GM11168 (cell line): ENCODE measurements at regions not wholly inside any gene's neighbourhood (a gene's known extent, or its start where the extent isn't known, plus 50 kb on each side); places are given as distances from the start of the nearest gene placed in this dataset.
"Not testable (repeated sequence)": the region's sequence is repeated elsewhere in the genome, so short reads cannot be mapped to it uniquely, and the experiment has no call there.

Source experiments
- in situ Hi-C: fragments of 300-500 bp; cut with MboI; formaldehyde crosslinking; loops from one replicate; pipeline ENCODE4 v1.12.0; 2022; ENCODE audit warnings: low sequenced_read_pairs; ENCODE audit not compliant: unreplicated experiment

DNA sequence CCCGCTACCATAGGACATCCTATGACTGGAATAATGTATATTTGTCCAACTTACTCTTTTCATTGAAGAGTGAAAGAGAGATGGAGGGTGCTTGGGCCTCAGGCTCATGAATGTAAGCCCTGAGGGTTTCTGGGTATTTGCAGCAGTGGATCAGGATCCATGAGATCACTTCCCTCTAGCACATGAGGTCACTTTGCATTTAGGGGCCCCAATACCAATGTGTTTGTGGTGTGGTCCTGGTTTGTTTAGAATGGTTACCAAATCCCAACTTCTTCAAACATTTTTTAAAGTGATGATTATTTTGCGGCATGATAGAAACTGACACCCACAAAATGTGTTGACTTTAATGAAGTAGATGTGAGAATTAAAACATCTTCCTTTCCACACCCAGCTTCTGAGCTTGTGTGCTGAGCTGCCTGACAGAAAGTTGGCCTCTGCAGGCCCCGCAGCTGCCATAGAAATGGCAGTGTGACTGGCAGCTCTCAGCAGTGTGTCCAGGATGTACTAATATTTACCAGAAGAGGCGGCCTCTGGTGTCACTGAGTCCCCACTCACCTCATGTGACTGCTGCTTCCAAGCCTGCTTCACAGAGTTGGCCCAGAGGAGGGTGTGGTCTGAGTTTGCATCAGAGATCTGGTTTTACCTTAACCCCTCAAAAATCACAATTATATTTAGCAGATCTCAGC lies 447.6 kb upstream of the NPVF start:
- in situ Hi-C loops: no loop called here

- in situ Hi-C loops: no loop called here
Measured at GRCh38 chr7:25677595-25677994, 449.3 kb upstream of the NPVF start.

- in situ Hi-C loops: no loop called here
Measured at GRCh38 chr7:25678215-25678614, 449.9 kb upstream of the NPVF start.

DNA sequence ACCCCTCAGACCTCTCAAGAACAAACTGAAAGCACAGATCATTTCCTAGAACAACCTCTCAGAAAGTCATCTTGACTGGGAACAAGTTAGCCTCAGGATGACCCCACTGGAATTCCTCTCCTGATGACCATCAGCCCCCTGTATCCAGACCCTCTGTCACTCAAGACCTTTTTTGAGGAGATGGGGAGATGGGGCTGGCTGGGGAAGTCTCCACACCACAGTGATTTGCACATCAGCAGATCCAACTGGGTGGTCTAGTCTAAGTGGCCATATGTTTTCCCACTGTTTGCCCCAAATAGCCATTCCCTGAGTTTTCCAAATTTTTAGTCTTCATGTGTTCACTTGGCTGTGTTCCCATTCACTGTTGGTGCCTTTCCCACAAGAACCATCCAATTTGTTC lies 452.4 kb upstream of the NPVF start:
- in situ Hi-C loops: no loop called here

GRCh38 chr7:25684360-25684759 lies 456.1 kb upstream of the NPVF start:
- in situ Hi-C loops: no loop called here

- in situ Hi-C loops: no loop called here
Measured at GRCh38 chr7:25686493-25686892, 458.2 kb upstream of the NPVF start.

DNA sequence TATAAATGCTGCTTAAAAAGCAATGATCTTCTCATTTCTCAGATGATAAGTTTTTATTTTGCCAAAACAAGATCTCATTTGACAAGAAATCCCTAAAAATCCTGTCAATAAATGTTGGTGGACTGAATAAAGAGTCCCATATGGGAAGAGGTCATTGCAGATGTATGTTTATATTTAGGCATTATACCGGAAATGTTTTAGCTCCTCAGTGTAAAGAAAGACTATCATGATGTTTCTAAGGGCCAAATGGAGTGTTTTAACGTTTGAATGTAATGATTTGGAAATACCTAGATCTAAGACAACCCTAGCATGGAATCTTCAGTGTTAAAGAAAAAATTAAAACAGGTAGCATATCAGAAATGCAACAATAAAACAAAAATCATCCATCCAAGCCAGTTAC lies 457.8 kb upstream of the NFE2L3 start:
- in situ Hi-C loops: no loop called here

DNA sequence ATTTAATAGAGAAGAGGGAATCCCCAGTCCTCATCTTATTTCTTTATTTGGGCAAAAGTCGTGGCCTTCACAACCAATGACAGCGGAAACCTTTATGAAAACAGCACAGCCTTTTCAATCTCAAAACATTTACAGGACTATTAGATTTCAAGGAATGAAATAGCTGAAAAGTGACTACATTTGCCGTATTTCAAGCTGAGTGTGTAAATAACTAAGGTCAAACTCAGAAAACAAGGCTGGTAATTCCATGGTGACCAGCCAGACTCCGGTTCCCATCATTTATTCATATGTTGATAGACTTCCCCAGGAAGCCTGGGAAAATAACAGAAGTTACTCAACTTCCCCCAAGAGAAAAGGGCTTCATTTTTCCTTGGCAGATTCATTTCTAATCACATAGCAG lies 457.3 kb upstream of the NFE2L3 start:
- in situ Hi-C loops: no loop called here

GRCh38 chr7:25696571-25696970 lies 455.4 kb upstream of the NFE2L3 start:
- in situ Hi-C loops: no loop called here

DNA sequence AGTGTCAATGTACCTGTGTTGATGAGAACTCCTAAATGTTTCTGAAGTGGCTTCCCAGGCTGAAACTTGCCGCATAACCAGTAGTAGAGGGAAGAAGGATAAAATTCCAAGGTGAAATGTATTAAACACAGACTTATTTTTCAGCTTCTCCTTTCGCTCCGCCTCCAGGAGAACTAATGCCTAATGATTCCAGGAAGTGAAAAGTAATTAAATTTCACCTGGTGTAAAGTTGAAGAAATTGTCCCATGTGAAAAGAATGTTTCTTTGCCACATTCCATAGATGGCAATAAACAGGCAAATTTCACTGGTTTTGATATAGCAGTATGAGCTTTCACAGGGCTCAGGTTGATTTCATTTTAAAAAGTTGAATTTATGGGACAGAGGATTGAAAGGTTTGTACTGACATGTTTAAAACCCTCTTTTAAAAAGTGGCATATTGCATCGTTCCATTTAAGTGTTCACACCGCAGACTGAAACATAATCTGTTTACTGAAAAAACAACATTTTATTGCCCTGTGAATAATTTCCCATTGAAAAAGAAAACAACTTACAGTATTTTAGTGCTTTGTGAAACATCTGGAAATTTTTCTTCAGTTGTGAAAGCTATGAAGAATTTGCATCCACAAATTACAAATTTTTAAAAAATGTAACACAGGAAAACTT lies 453.4 kb upstream of the NFE2L3 start:
- in situ Hi-C loops: no loop called here

DNA sequence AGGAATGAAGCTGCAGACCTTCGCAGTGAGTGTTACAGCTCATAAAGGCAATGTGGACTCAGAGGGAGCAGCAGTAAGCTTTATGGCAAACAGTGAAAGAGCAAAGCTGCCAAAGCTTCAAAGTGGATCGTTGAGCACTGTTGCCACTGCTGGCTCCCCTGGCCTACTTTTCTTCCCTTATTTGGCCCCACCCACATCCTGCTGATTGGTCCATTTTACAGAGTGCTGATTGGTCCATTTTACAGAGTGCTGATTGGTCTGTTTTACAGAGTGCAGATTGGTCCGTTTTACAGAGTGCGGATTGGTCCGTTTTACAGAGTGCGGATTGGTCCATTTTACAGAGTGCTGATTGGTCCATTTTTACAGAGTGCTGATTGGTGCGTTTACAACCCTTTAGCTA lies 451.9 kb upstream of the NFE2L3 start:
- in situ Hi-C loops: not testable (repeated sequence)

DNA sequence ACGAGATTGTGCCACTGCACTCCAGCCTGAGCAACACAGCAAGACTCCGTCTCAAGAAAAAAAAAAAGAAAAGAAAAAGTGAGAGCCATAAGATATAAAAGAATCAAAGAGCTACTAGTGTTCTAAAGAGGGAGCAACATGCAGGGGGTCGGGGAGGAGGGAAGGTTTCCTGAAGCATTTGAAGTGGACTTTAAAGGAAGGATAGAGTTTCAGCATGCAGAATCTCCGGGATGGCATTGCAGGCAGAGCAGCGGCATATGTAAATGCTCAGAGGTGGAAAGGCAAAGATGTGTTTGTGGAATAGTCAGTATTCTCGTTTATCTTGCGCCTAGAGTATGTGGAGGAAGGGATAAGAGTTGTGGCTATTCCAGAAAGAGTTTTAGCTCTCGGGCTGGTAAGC lies 447.6 kb upstream of the NFE2L3 start:
- in situ Hi-C loops: no loop called here

DNA sequence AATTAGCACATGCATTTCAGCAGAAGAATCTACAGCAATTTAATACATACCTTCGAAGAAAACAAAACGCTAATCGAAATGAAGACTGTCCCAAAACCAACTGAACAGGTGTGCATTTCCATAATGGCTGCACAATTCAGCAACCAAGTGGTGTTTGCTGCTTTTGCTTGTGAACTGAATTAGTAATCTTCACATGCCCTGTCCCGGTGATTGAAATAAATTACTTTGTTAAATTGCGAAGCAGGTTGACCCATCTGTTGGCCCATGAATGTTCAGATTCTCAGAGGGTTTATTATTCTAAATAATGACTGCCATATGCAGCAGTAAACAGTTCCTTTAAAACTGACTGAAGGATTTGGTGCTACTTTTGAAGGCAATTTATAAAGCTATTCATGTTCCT lies 445.2 kb upstream of the NFE2L3 start:
- in situ Hi-C loops: no loop called here

DNA sequence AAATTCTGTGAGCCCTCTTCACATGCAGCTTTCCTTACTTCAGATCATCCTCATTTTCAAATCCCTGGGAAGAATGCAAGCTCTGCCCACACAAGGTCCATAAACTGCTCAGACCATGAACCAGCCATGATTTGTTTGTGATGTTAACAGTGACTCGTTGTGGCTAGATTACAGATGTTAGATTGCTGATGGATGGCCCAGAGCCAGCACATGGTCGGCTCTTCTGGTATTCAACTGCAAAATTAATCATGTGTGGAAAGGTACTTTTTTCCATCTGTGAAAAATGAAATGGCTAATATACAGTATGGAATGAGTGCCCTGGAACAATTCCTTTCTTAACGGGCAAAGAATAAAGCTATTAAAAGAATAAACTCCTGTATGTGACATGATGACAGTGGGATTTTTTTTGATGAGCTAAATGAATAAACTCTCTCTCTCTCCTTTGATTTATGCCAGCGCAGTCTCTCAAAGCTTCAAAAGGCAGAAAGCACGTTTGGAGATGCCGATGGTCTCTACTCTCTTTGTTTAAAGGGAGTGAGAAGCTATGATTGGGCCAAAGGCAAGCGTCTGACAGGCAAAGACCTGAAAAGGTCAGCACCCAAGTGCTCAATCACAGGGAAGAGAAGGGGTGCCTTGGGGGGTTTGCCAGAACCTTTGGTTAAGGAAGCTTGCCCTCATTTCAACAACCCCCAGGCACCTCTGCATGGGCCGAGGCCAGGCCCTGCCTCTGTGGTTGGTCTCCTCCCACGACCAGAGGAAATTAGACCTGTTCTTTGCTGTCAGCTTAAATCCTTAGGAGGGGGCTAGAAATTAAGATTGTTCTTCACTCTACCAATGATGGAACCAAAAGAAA lies 444.0 kb upstream of the NFE2L3 start:
- in situ Hi-C loops: no loop called here

GRCh38 chr7:25710959-25711358 lies 441.0 kb upstream of the NFE2L3 start:
- in situ Hi-C loops: no loop called here

- in situ Hi-C loops: no loop called here
Measured at GRCh38 chr7:25711940-25712339, 440.1 kb upstream of the NFE2L3 start.

DNA sequence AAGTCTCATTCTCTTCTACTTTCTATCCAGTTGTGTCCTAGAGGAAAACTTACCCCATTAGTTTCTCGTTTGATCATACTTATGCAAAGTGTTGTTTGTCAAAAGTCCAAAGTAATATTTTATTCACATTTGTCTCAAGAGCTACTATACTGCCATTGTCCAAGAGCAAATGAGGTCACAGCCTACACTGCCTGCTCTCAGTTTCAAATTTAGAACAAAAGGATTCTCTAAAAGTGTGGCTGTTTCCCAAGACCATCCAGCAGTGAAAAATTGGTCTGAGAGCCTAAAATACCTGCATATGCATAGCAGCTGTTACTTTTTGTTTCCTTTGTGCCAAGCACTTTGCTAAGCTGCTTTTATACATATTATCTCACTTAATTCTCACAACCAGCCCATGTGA lies 439.5 kb upstream of the NFE2L3 start:
- in situ Hi-C loops: no loop called here

- in situ Hi-C loops: no loop called here
Measured at GRCh38 chr7:25714013-25714412, 438.0 kb upstream of the NFE2L3 start.

DNA sequence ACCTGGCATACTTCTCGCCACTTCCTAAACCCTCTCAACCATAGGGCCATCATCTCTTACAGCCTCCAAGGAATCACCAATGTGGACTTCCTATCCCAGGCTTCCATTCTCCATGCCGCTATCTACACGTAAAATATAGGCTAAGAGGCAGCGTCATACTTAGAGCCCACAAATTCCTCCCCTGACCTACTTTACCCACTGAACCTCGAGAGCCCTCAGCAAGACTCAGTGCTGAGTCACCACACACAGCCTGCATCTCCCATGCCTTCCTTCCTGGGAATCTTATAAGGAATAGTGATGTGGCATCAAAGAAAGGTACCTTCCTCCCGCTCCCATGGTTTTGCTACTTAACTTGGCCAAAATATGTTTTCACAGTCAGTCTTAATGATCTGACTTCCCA lies 435.6 kb upstream of the NFE2L3 start:
- in situ Hi-C loops: no loop called here

DNA sequence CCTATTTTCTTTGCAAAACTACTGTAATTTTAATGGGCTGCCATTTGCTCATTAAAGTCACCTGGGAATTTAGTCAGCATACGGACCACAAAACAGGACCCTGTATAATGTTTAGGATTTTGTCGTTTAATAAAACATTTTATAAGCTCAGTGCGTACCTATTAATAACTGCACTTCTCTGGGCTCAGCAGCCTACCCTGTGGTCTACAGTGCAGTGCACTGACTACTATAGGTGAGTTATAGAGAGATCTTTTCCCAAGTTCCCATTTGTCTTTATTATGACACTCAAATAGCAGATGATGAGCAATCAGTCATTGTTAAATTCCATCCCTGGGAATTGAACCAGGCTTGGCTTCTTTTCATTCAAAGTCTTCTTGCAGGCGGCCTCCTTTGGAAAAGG lies 433.4 kb upstream of the NFE2L3 start:
- in situ Hi-C loops: no loop called here

GRCh38 chr7:25719190-25719896 lies 432.7 kb upstream of the NFE2L3 start:
- in situ Hi-C loops: no loop called here
